HEK293 (cell line): ENCODE measurements at regions not wholly inside any gene's neighbourhood (a gene's known extent, or its start where the extent isn't known, plus 50 kb on each side); places are given as distances from the start of the nearest gene placed in this dataset.

Experiments used
- ZBTB1 ChIP-seq: fragments of 450-650 bp; formaldehyde crosslinking; IDR thresholded peaks from 2 replicates; pipeline ENCODE4 v1.5.1; 2016; ENCODE audit warnings: missing biosample characterization, missing genetic modification characterization
- ZNF423 ChIP-seq: fragments of 450-650 bp; formaldehyde crosslinking; IDR thresholded peaks from 2 replicates; pipeline ENCODE4 v1.5.1; 2016; ENCODE audit warnings: missing biosample characterization, missing genetic modification characterization
- ZNF488 ChIP-seq: fragments of 450-650 bp; formaldehyde crosslinking; IDR thresholded peaks from 2 replicates; pipeline ENCODE4 v1.5.1; 2016; ENCODE audit warnings: missing biosample characterization, missing genetic modification characterization
- ZNF555 ChIP-seq: fragments of 450-650 bp; formaldehyde crosslinking; conservative IDR thresholded peaks from 2 replicates; pipeline ENCODE4 v1.5.1; 2017; ENCODE audit warnings: missing biosample characterization, mild to moderate bottlenecking, missing genetic modification characterization, inconsistent platforms
- ZNF670 ChIP-seq: fragments of 450-650 bp; formaldehyde crosslinking; IDR thresholded peaks from 2 replicates; pipeline ENCODE4 v1.5.1; 2016; ENCODE audit warnings: missing biosample characterization, missing genetic modification characterization, low read depth
- TF ChIP-seq, protein P1 (sequence below): fragments of 450-650 bp; formaldehyde crosslinking; IDR thresholded peaks from 2 replicates; pipeline ENCODE4 v1.5.1; 2016; ENCODE audit warnings: missing biosample characterization, missing genetic modification characterization
- TF ChIP-seq, protein P2 (sequence below): fragments of 450-650 bp; formaldehyde crosslinking; IDR thresholded peaks from 2 replicates; pipeline ENCODE4 v1.5.1; 2016; ENCODE audit warnings: missing biosample characterization, missing genetic modification characterization
- TF ChIP-seq, protein P3 (sequence below): sonication (generic); formaldehyde crosslinking; IDR thresholded peaks from 2 replicates; pipeline ENCODE4 v1.8.1; 2022; ENCODE audit warnings: mild to moderate bottlenecking, moderate library complexity, missing genetic modification reagents

DNA sequence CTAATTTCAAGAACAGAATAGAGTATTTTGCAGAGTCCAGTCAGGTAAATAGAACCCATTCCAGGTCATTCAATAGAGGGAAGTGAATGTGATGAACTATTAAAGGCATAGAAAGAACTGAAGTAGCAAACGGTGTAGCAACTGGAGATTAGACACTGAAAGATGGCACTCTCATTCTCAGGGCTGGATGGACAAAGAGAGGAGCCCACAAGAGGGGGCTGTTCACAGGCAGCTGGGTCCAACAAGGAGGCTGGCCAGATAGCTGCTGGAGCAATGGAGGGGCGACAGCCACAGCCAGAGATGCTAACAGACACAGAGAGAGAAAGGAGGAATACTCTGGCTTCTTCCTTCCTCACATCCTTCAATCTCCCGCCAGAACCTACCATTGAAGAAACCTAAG is 93.1 kb upstream of the SMARCA2 start:
- TF ChIP-seq ZNF670 (tag by site-specific recombination) (no peak), ZNF555 (tag by site-specific recombination) (no peak), ZNF488 (tag by site-specific recombination) (no peak), ZNF423 (tag by site-specific recombination) (no peak), ZBTB1 (no peak)
- TF ChIP-seq, protein P1, sequence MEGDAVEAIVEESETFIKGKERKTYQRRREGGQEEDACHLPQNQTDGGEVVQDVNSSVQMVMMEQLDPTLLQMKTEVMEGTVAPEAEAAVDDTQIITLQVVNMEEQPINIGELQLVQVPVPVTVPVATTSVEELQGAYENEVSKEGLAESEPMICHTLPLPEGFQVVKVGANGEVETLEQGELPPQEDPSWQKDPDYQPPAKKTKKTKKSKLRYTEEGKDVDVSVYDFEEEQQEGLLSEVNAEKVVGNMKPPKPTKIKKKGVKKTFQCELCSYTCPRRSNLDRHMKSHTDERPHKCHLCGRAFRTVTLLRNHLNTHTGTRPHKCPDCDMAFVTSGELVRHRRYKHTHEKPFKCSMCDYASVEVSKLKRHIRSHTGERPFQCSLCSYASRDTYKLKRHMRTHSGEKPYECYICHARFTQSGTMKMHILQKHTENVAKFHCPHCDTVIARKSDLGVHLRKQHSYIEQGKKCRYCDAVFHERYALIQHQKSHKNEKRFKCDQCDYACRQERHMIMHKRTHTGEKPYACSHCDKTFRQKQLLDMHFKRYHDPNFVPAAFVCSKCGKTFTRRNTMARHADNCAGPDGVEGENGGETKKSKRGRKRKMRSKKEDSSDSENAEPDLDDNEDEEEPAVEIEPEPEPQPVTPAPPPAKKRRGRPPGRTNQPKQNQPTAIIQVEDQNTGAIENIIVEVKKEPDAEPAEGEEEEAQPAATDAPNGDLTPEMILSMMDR (tag by site-specific recombination): no peak
- TF ChIP-seq, protein P2, sequence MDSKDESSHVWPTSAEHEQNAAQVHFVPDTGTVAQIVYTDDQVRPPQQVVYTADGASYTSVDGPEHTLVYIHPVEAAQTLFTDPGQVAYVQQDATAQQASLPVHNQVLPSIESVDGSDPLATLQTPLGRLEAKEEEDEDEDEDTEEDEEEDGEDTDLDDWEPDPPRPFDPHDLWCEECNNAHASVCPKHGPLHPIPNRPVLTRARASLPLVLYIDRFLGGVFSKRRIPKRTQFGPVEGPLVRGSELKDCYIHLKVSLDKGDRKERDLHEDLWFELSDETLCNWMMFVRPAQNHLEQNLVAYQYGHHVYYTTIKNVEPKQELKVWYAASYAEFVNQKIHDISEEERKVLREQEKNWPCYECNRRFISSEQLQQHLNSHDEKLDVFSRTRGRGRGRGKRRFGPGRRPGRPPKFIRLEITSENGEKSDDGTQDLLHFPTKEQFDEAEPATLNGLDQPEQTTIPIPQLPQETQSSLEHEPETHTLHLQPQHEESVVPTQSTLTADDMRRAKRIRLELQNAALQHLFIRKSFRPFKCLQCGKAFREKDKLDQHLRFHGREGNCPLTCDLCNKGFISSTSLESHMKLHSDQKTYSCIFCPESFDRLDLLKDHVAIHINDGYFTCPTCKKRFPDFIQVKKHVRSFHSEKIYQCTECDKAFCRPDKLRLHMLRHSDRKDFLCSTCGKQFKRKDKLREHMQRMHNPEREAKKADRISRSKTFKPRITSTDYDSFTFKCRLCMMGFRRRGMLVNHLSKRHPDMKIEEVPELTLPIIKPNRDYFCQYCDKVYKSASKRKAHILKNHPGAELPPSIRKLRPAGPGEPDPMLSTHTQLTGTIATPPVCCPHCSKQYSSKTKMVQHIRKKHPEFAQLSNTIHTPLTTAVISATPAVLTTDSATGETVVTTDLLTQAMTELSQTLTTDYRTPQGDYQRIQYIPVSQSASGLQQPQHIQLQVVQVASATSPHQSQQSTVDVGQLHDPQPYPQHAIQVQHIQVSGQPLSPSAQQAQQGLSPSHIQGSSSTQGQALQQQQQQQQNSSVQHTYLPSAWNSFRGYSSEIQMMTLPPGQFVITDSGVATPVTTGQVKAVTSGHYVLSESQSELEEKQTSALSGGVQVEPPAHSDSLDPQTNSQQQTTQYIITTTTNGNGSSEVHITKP (tag by site-specific recombination): no peak
- TF ChIP-seq, protein P3, sequence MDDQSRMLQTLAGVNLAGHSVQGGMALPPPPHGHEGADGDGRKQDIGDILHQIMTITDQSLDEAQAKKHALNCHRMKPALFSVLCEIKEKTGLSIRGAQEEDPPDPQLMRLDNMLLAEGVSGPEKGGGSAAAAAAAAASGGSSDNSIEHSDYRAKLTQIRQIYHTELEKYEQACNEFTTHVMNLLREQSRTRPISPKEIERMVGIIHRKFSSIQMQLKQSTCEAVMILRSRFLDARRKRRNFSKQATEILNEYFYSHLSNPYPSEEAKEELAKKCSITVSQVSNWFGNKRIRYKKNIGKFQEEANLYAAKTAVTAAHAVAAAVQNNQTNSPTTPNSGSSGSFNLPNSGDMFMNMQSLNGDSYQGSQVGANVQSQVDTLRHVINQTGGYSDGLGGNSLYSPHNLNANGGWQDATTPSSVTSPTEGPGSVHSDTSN (CRISPR knock-in tag): no peak
